GM18502 (cell line): ENCODE measurements at regions not wholly inside any gene's neighbourhood (a gene's known extent, or its start where the extent isn't known, plus 50 kb on each side); places are given as distances from the start of the nearest gene placed in this dataset.
"Not testable (repeated sequence)": the region's sequence is repeated elsewhere in the genome, so short reads cannot be mapped to it uniquely, and the experiment has no call there.

Experiments
- ATAC-seq: cut with Tn5 transposase; IDR thresholded peaks from one replicate; pipeline ENCODE4 v1.9.1; 2021; ENCODE audit warnings: mild to moderate bottlenecking; ENCODE audit not compliant: unreplicated experiment, poor library complexity

- no peak for ATAC-seq
Observed at GRCh38 chr4:79575709-79576428, 167.8 kb upstream of the GK2 start.

GRCh38 chr4:79574741-79575451 lies 166.9 kb upstream of the GK2 start:
- ATAC-seq = no peak

- no peak for ATAC-seq
Observed at GRCh38 chr4:79563219-79563618, 155.2 kb upstream of the GK2 start.

GRCh38 chr4:79561751-79562150 lies 153.7 kb upstream of the GK2 start:
- no peak for ATAC-seq

GRCh38 chr4:79559398-79559797 lies 151.4 kb upstream of the GK2 start:
- not testable (repeated sequence) for ATAC-seq

GRCh38 chr4:79552311-79552710 lies 144.3 kb upstream of the GK2 start:
- ATAC-seq = no peak

- no peak for ATAC-seq
Observed at GRCh38 chr4:79551555-79551954, 143.5 kb upstream of the GK2 start.

- no peak for ATAC-seq
Observed at GRCh38 chr4:79547851-79548250, 139.8 kb upstream of the GK2 start.

GRCh38 chr4:79545292-79545691 lies 137.3 kb upstream of the GK2 start:
- ATAC-seq = not testable (repeated sequence)

- no peak for ATAC-seq
Observed at GRCh38 chr4:79540143-79540542, 132.1 kb upstream of the GK2 start.

GRCh38 chr4:79535516-79535915 lies 127.5 kb upstream of the GK2 start:
- no peak for ATAC-seq

GRCh38 chr4:79528241-79528706 lies 120.2 kb upstream of the GK2 start:
- ATAC-seq = no peak

GRCh38 chr4:79526641-79527565 lies 118.9 kb upstream of the GK2 start:
- no peak for ATAC-seq

- ATAC-seq = no peak
Observed at GRCh38 chr4:79516114-79516513, 108.1 kb upstream of the GK2 start.

GRCh38 chr4:79514621-79515329 lies 106.7 kb upstream of the GK2 start:
- no peak for ATAC-seq

- ATAC-seq = no peak
Observed at GRCh38 chr4:79513576-79513975, 105.5 kb upstream of the GK2 start.

GRCh38 chr4:79512363-79512762 lies 104.3 kb upstream of the GK2 start:
- ATAC-seq = no peak

- no peak for ATAC-seq
Observed at GRCh38 chr4:79502081-79502480, 94.1 kb upstream of the GK2 start.

GRCh38 chr4:79498282-79498681 lies 90.3 kb upstream of the GK2 start:
- no peak for ATAC-seq

GRCh38 chr4:79497001-79497400 lies 89.0 kb upstream of the GK2 start:
- no peak for ATAC-seq
